H9 (cell line): ENCODE measurements at regions not wholly inside any gene's neighbourhood (a gene's known extent, or its start where the extent isn't known, plus 50 kb on each side); places are given as distances from the start of the nearest gene placed in this dataset.

Experiments used
- DNase-seq: peaks from one replicate; pipeline ENCODE4 v3.0.0-alpha.2; 2017
- H2AFZ ChIP-seq: one replicate; pipeline ENCODE4 v1.6.1; 2013; ENCODE audit warnings: mild to moderate bottlenecking, low read length, control low read depth, moderate library complexity
- H2AK5ac ChIP-seq: 2 replicates; pipeline ENCODE4 v1.6.1; 2013; ENCODE audit warnings: low read length, control low read depth, mixed read lengths; ENCODE audit not compliant: insufficient read length
- H2BK120ac ChIP-seq: one replicate; pipeline ENCODE4 v1.6.1; 2013; ENCODE audit warnings: low read depth, mild to moderate bottlenecking, low read length, control low read depth, inconsistent platforms; ENCODE audit not compliant: poor library complexity, severe bottlenecking
- H2BK12ac ChIP-seq: 2 replicates; pipeline ENCODE4 v1.6.1; 2013; ENCODE audit warnings: low read length, control low read depth, mixed read lengths, low read depth; ENCODE audit not compliant: insufficient read length
- H2BK15ac ChIP-seq: 2 replicates; pipeline ENCODE4 v1.6.1; 2013; ENCODE audit warnings: low read depth, low read length, control low read depth
- H2BK20ac ChIP-seq: one replicate; pipeline ENCODE4 v1.6.1; 2013; ENCODE audit warnings: low read depth, mild to moderate bottlenecking, low read length, control low read depth, inconsistent platforms; ENCODE audit not compliant: poor library complexity, severe bottlenecking
- H2BK5ac ChIP-seq: 2 replicates; pipeline ENCODE4 v1.6.1; 2013; ENCODE audit warnings: low read length, control low read depth, mixed read lengths; ENCODE audit not compliant: insufficient read length
- H3K14ac ChIP-seq: 2 replicates; pipeline ENCODE4 v1.6.1; 2013; ENCODE audit warnings: low read length, control low read depth; ENCODE audit not compliant: insufficient read depth
- H3K18ac ChIP-seq: 2 replicates; pipeline ENCODE4 v1.6.1; 2013; ENCODE audit warnings: low read depth, mild to moderate bottlenecking, mixed read lengths, low read length, control low read depth; ENCODE audit not compliant: insufficient read length
- H3K23ac ChIP-seq: 2 replicates; pipeline ENCODE4 v1.6.1; 2013; ENCODE audit warnings: low read length, control low read depth, mixed read lengths, low read depth; ENCODE audit not compliant: insufficient read length
- H3K23me2 ChIP-seq: 2 replicates; pipeline ENCODE4 v1.6.1; 2013; ENCODE audit warnings: low read depth, mild to moderate bottlenecking, mixed read lengths, low read length, control low read depth; ENCODE audit not compliant: insufficient read length, poor library complexity, severe bottlenecking
- H3K27ac ChIP-seq: 2 replicates; pipeline ENCODE4 v1.5.1; 2013; ENCODE audit warnings: low read length, control low read depth, mixed read lengths, low read depth; ENCODE audit not compliant: insufficient read length
- H3K27me3 ChIP-seq: 2 replicates; pipeline ENCODE4 v1.6.1; 2013; ENCODE audit warnings: low read length, control low read depth, inconsistent platforms; ENCODE audit not compliant: insufficient read depth
- H3K4ac ChIP-seq: 2 replicates; pipeline ENCODE4 v1.6.1; 2013; ENCODE audit warnings: low read depth, mild to moderate bottlenecking, control low read depth, inconsistent platforms, low read length, moderate library complexity
- H3K4me1 ChIP-seq: 2 replicates; pipeline ENCODE4 v1.6.1; 2013; ENCODE audit warnings: low read length, control low read depth, inconsistent platforms; ENCODE audit not compliant: insufficient read depth
- H3K4me2 ChIP-seq: 2 replicates; pipeline ENCODE4 v1.6.1; 2013; ENCODE audit warnings: low read length, control low read depth, mixed read lengths; ENCODE audit not compliant: insufficient read length, insufficient read depth
- H3K56ac ChIP-seq: 2 replicates; pipeline ENCODE4 v1.6.1; 2013; ENCODE audit warnings: low read depth, mild to moderate bottlenecking, mixed read lengths, low read length, control low read depth; ENCODE audit not compliant: insufficient read length
- H3K79me1 ChIP-seq: 2 replicates; pipeline ENCODE4 v1.6.1; 2013; ENCODE audit warnings: low read depth, mild to moderate bottlenecking, moderate library complexity, low read length, control low read depth, inconsistent platforms; ENCODE audit not compliant: insufficient read depth, poor library complexity, severe bottlenecking
- H3K79me2 ChIP-seq: 2 replicates; pipeline ENCODE4 v1.6.1; 2013; ENCODE audit warnings: low read length, control low read depth, inconsistent platforms; ENCODE audit not compliant: insufficient read depth
- H3K9ac ChIP-seq: 2 replicates; pipeline ENCODE4 v1.6.1; 2013; ENCODE audit warnings: low read length, control low read depth, mixed read lengths; ENCODE audit not compliant: insufficient read length; ENCODE audit errors: extremely low read depth
- H3K9me3 ChIP-seq: one replicate; pipeline ENCODE4 v1.6.1; 2013; ENCODE audit warnings: low read depth, low read length, inconsistent platforms; ENCODE audit not compliant: control insufficient read depth
- H3T11ph ChIP-seq: one replicate; pipeline ENCODE4 v1.6.1; 2013; ENCODE audit warnings: mild to moderate bottlenecking, low read length, control low read depth, inconsistent platforms
- H4K20me1 ChIP-seq: one replicate; pipeline ENCODE4 v1.6.1; 2013; ENCODE audit not compliant: control insufficient read depth, insufficient read length, insufficient read depth
- H4K5ac ChIP-seq: 2 replicates; pipeline ENCODE4 v1.6.1; 2013; ENCODE audit warnings: low read depth, mild to moderate bottlenecking, mixed read lengths, low read length, control low read depth; ENCODE audit not compliant: insufficient read length
- H4K8ac ChIP-seq: replicated peaks from 2 replicates; pipeline ENCODE4 v1.6.1; 2013; ENCODE audit warnings: low read length, control low read depth, mixed read lengths, low read depth; ENCODE audit not compliant: insufficient read length
- H4K91ac ChIP-seq: 2 replicates; pipeline ENCODE4 v1.6.1; 2013; ENCODE audit warnings: low read depth, mild to moderate bottlenecking, moderate library complexity, mixed read lengths, low read length, control low read depth; ENCODE audit not compliant: insufficient read length
- H3K27ac Mint-ChIP-seq, 3 experiments: 2 replicates in 2 of 3; 3 replicates in 1 of 3; pipeline ENCODE4 v1.8.0; 2020 to 2021; ENCODE audit warnings: mixed read lengths in 3 of 3, mild to moderate bottlenecking in 1 of 3, moderate library complexity in 1 of 3
- H3K27me3 Mint-ChIP-seq: 2 replicates; pipeline ENCODE4 v1.8.0; 2021; ENCODE audit warnings: low read depth, mild to moderate bottlenecking, moderate library complexity, mixed read lengths
- H3K36me3 Mint-ChIP-seq, 3 experiments: 2 replicates in 2 of 3; 3 replicates in 1 of 3; pipeline ENCODE4 v1.8.0; 2020 to 2021; ENCODE audit warnings: low read depth in 3 of 3, mixed read lengths in 3 of 3; ENCODE audit not compliant: insufficient read depth in 1 of 3
- H3K4me1 Mint-ChIP-seq, 2 experiments: 2 replicates each; pipeline ENCODE4 v1.8.0; 2020; ENCODE audit warnings: mixed read lengths in 2 of 2
- H3K4me3 Mint-ChIP-seq, 2 experiments: 2 replicates in 1 of 2; 3 replicates in 1 of 2; pipeline ENCODE4 v1.8.0; 2020 to 2021; ENCODE audit warnings: mild to moderate bottlenecking in 2 of 2, mixed read lengths in 2 of 2, moderate library complexity in 1 of 2
- H3K9me3 Mint-ChIP-seq, 2 experiments: 2 replicates in 1 of 2; 3 replicates in 1 of 2; pipeline ENCODE4 v1.8.0; 2020; ENCODE audit warnings: mild to moderate bottlenecking in 2 of 2, mixed read lengths in 2 of 2, moderate library complexity in 1 of 2
- CTCF ChIP-seq: fragments of 200-600 bp; sonication (generic); conservative IDR thresholded peaks from 3 replicates; pipeline ENCODE4 v1.8.0; 2021; ENCODE audit warnings: antibody characterized with exemption, mild to moderate bottlenecking
- WGBS: extraction: QIAGEN DNeasy Blood & Tissue Kit; methylation state at CpG from one replicate; pipeline ENCODE4 v1.1.7; 2013; ENCODE audit warnings: missing lambda C conversion rate, low lambda C conversion rate, mixed read lengths; ENCODE audit not compliant: insufficient read length; ENCODE audit errors: extremely low coverage; 5-methylcytosine and 5-hydroxymethylcytosine counted together

GRCh38 chr16:65500919-65501318, 379.1 kb upstream of the CDH11 start:
- no peak for TF ChIP-seq CTCF
- Histone ChIP-seq H4K8ac (no peak overlapping the region), H3K4me2 (no peak overlapping the region), H2BK12ac (no peak overlapping the region), H3K18ac (no peak overlapping the region), H2AK5ac (no peak overlapping the region), H3K9ac (no peak overlapping the region), H3K4me1 (no peaks in the 10 kb centered on the region; the same call in none of the 2 replicates), H3K23ac (no peak overlapping the region), H2AFZ (no peak overlapping the region), H4K20me1 (no peaks in the 10 kb centered on the region), H3K56ac (no peak overlapping the region), H3T11ph (no peak overlapping the region), H2BK5ac (no peak overlapping the region), H4K91ac (no peak overlapping the region), H3K9me3 (no peaks in the 10 kb centered on the region), H3K79me1 (no peaks in the 10 kb centered on the region), H3K79me2 (no peaks in the 10 kb centered on the region), H3K4ac (no peak overlapping the region), H3K27me3 (no peaks in the 10 kb centered on the region), H2BK120ac (no peak overlapping the region), H2BK15ac (no peak overlapping the region), H3K27ac (no peak overlapping the region), H4K5ac (no peak overlapping the region), H3K14ac (no peak overlapping the region), H3K23me2 (no peaks in the 10 kb centered on the region), H2BK20ac (no peak overlapping the region)
- no peak for DNase-seq
- no peaks in the 10 kb centered on the region; a peak in 1 of 7 replicates for H3K36me3 Mint-ChIP-seq
- peaks cover 1% of the 10 kb centered on the region; the same call in 1 of the 2 replicates for H3K27me3 Mint-ChIP-seq
- H3K4me3 Mint-ChIP-seq, result no peak overlapping the region
- H3K4me1 Mint-ChIP-seq, result peaks cover 14 to 15% of the 10 kb centered on the region in 2 experiments
- H3K27ac Mint-ChIP-seq, result no peak overlapping the region; a peak in 1 of 7 replicates
- WGBS, result no CpG with 5 or more reads among the region's 1 CpG
- H3K9me3 Mint-ChIP-seq, result no peaks in the 10 kb centered on the region; a peak in 1 of 5 replicates
